ENCODE measurements at regions not wholly inside any gene's neighbourhood (a gene's known extent, or its start where the extent isn't known, plus 50 kb on each side); places are given as distances from the start of the nearest gene placed in this dataset.

- Histone ChIP-seq H2BK12ac (ENCODE audit: insufficient read length, low read depth, low read length) (no peak overlapping the region), H4K20me1 (ENCODE audit: control insufficient read depth, insufficient read depth, insufficient read length) (no peaks in the 10 kb centered on the region), H3K4me2 (ENCODE audit: insufficient read depth, insufficient read length, low read length) (no peak overlapping the region), H3K56ac (ENCODE audit: insufficient read length, low read depth, low read length) (no peak overlapping the region), H3K14ac (ENCODE audit: insufficient read depth, low read length) (no peak overlapping the region), H3T11ph (ENCODE audit: low read length) (no peak overlapping the region), H3K4me1 (ENCODE audit: insufficient read depth, low read length) (no peaks in the 10 kb centered on the region), H3K23ac (ENCODE audit: insufficient read length, low read depth, low read length) (no peak overlapping the region), H4K91ac (ENCODE audit: insufficient read length, low read depth, low read length) (no peak overlapping the region), H2AK5ac (ENCODE audit: insufficient read length, low read length) (no peak overlapping the region), H3K27me3 (ENCODE audit: insufficient read depth, low read length) (no peaks in the 10 kb centered on the region), H3K9ac (ENCODE audit: extremely low read depth, insufficient read length, low read length) (no peak overlapping the region), H3K9me3 (ENCODE audit: control insufficient read depth, low read depth, low read length) (no peaks in the 10 kb centered on the region), H2BK120ac (ENCODE audit: low read depth, low read length, poor library complexity, severe bottlenecking) (no peak overlapping the region), H3K79me2 (ENCODE audit: insufficient read depth, low read length) (no peaks in the 10 kb centered on the region), H4K5ac (ENCODE audit: insufficient read length, low read depth, low read length) (no peak overlapping the region), H4K8ac (replicated peaks; ENCODE audit: insufficient read length, low read depth, low read length) (no peak overlapping the region), H2BK15ac (ENCODE audit: low read depth, low read length) (no peak overlapping the region), H2BK5ac (ENCODE audit: insufficient read length, low read length) (no peak overlapping the region), H2BK20ac (ENCODE audit: low read depth, low read length, poor library complexity, severe bottlenecking) (no peak overlapping the region), H3K27ac (ENCODE audit: insufficient read length, low read depth, low read length) (no peak overlapping the region), H3K23me2 (ENCODE audit: insufficient read length, low read depth, low read length, poor library complexity, severe bottlenecking) (no peaks in the 10 kb centered on the region), H2AFZ (ENCODE audit: low read length) (no peak overlapping the region), H3K79me1 (ENCODE audit: insufficient read depth, low read depth, low read length, poor library complexity, severe bottlenecking) (no peaks in the 10 kb centered on the region), H3K18ac (ENCODE audit: insufficient read length, low read depth, low read length) (no peak overlapping the region), H3K4ac (ENCODE audit: low read depth, low read length) (no peak overlapping the region)
- no peak for DNase-seq
- Mint-ChIP-seq H3K9me3 (peaks cover 3 to 7% of the 10 kb centered on the region in 2 experiments; a peak in 2 of 5 replicates), H3K4me1 (no peaks in the 10 kb centered on the region), H3K36me3 (ENCODE audit: insufficient read depth in 1 of 3, low read depth in 3 of 3) (no peaks in the 10 kb centered on the region), H3K4me3 (no peak overlapping the region), H3K27ac (no peak overlapping the region), H3K27me3 (ENCODE audit: low read depth) (no peaks in the 10 kb centered on the region)
- TF ChIP-seq CTCF (conservative IDR thresholded peaks at IDR 0.05): no peak
- WGBS (ENCODE audit: extremely low coverage, insufficient read length, low lambda C conversion rate): no CpG with 5 or more reads among the region's 1 CpG
Observed at GRCh38 chr1:172964864-172965263, 85.9 kb downstream of the TNFSF18 start.

Measured in H9 (cell line).